ENCODE measurements at regions not wholly inside any gene's neighbourhood (a gene's known extent, or its start where the extent isn't known, plus 50 kb on each side); places are given as distances from the start of the nearest gene placed in this dataset.

- TF ChIP-seq CTCF (IDR thresholded peaks at IDR 0.05 in 2 of 3, conservative IDR thresholded peaks at IDR 0.05 in 1 of 3; ENCODE audit: borderline replicate concordance in 1 of 3, insufficient read depth in 1 of 3, low read depth in 2 of 3, low read length in 2 of 3) (no peak), POLR2A (IDR thresholded peaks at IDR 0.05; ENCODE audit: borderline replicate concordance, extremely low read depth, insufficient read depth, insufficient read length) (no peak), POLR2AphosphoS5 (IDR thresholded peaks at IDR 0.05; ENCODE audit: low read depth, low read length) (no peak), SIN3A (IDR thresholded peaks at IDR 0.05; ENCODE audit: low read depth) (no peak)
Observed at GRCh38 chr6:126422912-126423311, 83.0 kb downstream of the CENPW start.
